GM23338 (cell line): ENCODE measurements at regions not wholly inside any gene's neighbourhood (a gene's known extent, or its start where the extent isn't known, plus 50 kb on each side); places are given as distances from the start of the nearest gene placed in this dataset.

Source experiments
- CTCF ChIP-seq, 2 experiments: fragments of 200-600 bp in 1 of 2; sonication (generic) in 1 of 2; conservative IDR thresholded peaks; 2 replicates each; pipeline versions ENCODE4 v1.5.1 to v1.6.1; 2016 to 2017; ENCODE audit warnings: antibody characterized with exemption in 2 of 2, low read depth in 2 of 2, mild to moderate bottlenecking in 2 of 2, moderate library complexity in 1 of 2
- ETS1 ChIP-seq: IDR thresholded peaks from 2 replicates; pipeline ENCODE4 v1.6.1; 2016; ENCODE audit warnings: antibody characterized with exemption
- EZH2 ChIP-seq: fragments of 200-600 bp; sonication (generic); IDR thresholded peaks from one replicate; pipeline ENCODE4 v1.8.0; 2017; ENCODE audit warnings: antibody characterized with exemption, mild to moderate bottlenecking, low read depth; ENCODE audit not compliant: unreplicated experiment
- NANOG ChIP-seq: IDR thresholded peaks from 2 replicates; pipeline ENCODE4 v1.6.1; 2016; ENCODE audit warnings: antibody characterized with exemption, borderline replicate concordance
- POLR2AphosphoS5 ChIP-seq: IDR thresholded peaks from 2 replicates; pipeline ENCODE4 v1.6.1; 2016; ENCODE audit warnings: antibody characterized with exemption, low read depth
- REST ChIP-seq: IDR thresholded peaks from one replicate; pipeline ENCODE4 v1.6.1; 2018; ENCODE audit warnings: antibody characterized with exemption; ENCODE audit not compliant: unreplicated experiment

- TF ChIP-seq NANOG (no peak), CTCF (conservative IDR thresholded peaks at IDR 0.05; ENCODE audit: low read depth in 2 of 2) (no peak), ETS1 (no peak), EZH2 (no peak), REST (no peak), POLR2AphosphoS5 (no peak)
Observed at GRCh38 chr6:154926366-154926765, 68.7 kb upstream of the TIAM2 start.
